C4-2B (cell line): ENCODE measurements at regions not wholly inside any gene's neighbourhood (a gene's known extent, or its start where the extent isn't known, plus 50 kb on each side); places are given as distances from the start of the nearest gene placed in this dataset.
A peak's percentile ranks its signal among the peaks of the same experiment; 100 is the strongest.

Experiments
- CTCF ChIP-seq: fragments of 450-650 bp; conservative IDR thresholded peaks from 2 replicates; pipeline ENCODE4 v1.5.1; 2017; ENCODE audit warnings: mild to moderate bottlenecking
- ZFX ChIP-seq: fragments of 450-650 bp; IDR thresholded peaks from 2 replicates; pipeline ENCODE4 v1.6.1; 2017

- TF ChIP-seq CTCF (peak; percentile 85), ZFX (no peak)
Measured at GRCh38 chr9:109574061-109574882, 76.2 kb upstream of the PTPN3 start.
